Suprapubic skin (tissue), 4 donors: ENCODE measurements at regions not wholly inside any gene's neighbourhood (a gene's known extent, or its start where the extent isn't known, plus 50 kb on each side); places are given as distances from the start of the nearest gene placed in this dataset.

Experiments
- DNase-seq, 2 donors: peaks; one replicate each; pipeline ENCODE4 v3.0.0-alpha.2; 2019; ENCODE audit warnings: low spot score in 2 of 2
- H3K27ac ChIP-seq: fragments of 200-600 bp; sonication (generic); one replicate; pipeline ENCODE4 v1.5.1; 2019
- H3K27me3 ChIP-seq: fragments of 200-600 bp; sonication (generic); one replicate; pipeline ENCODE4 v1.5.1; 2019
- H3K36me3 ChIP-seq: fragments of 200-600 bp; sonication (generic); one replicate; pipeline ENCODE4 v1.5.1; 2019
- H3K4me1 ChIP-seq: fragments of 200-600 bp; sonication (generic); one replicate; pipeline ENCODE4 v1.5.1; 2019
- H3K4me3 ChIP-seq: fragments of 200-600 bp; sonication (generic); one replicate; pipeline ENCODE4 v1.5.1; 2019; ENCODE audit warnings: mild to moderate bottlenecking
- H3K9me3 ChIP-seq: fragments of 200-600 bp; sonication (generic); one replicate; pipeline ENCODE4 v1.5.1; 2019
- CTCF ChIP-seq, 2 donors: fragments of 200-600 bp in 1 of 2; fragments of 450-650 bp in 1 of 2; sonication (generic) in 1 of 2; IDR thresholded peaks; one replicate each; pipeline ENCODE4 v1.5.1; 2016 to 2019; ENCODE audit warnings: antibody characterized with exemption in 2 of 2, mild to moderate bottlenecking in 1 of 2, moderate library complexity in 1 of 2
- EP300 ChIP-seq: sonication (generic); formaldehyde crosslinking; IDR thresholded peaks from one replicate; pipeline ENCODE4 v1.6.1; 2017; ENCODE audit warnings: antibody characterized with exemption
- POLR2A ChIP-seq, 2 donors: fragments of 450-650 bp; IDR thresholded peaks; one replicate each; pipeline ENCODE4 v1.6.1; 2017; ENCODE audit warnings: antibody characterized with exemption in 2 of 2, mild to moderate bottlenecking in 2 of 2, moderate library complexity in 2 of 2
- POLR2AphosphoS5 ChIP-seq, 3 donors: sonication (generic); formaldehyde crosslinking; IDR thresholded peaks; one replicate each; pipeline ENCODE4 v1.6.1; 2017; ENCODE audit warnings: antibody characterized with exemption in 3 of 3
- WGBS: methylation state at CpG from one replicate; pipeline ENCODE4 v1.1.5; 2018; 5-methylcytosine and 5-hydroxymethylcytosine counted together

GRCh38 chr10:8401531-8401930 lies 347.0 kb downstream of the GATA3 start:
- TF ChIP-seq POLR2A (IDR thresholded peaks at IDR 0.05) (no peak), POLR2AphosphoS5 (IDR thresholded peaks at IDR 0.05) (no peak), CTCF (IDR thresholded peaks at IDR 0.05) (no peak), EP300 (no peak)
- Histone ChIP-seq H3K4me3 (no peak overlapping the region), H3K27me3 (no peaks in the 10 kb centered on the region), H3K27ac (no peak overlapping the region), H3K36me3 (no peaks in the 10 kb centered on the region), H3K9me3 (no peaks in the 10 kb centered on the region), H3K4me1 (peaks cover 6% of the 10 kb centered on the region)
- no peak for DNase-seq
- WGBS: 80% methylated on average over 4 of the region's 4 CpGs

GRCh38 chr10:8402576-8402975 lies 348.1 kb downstream of the GATA3 start:
- no peaks in the 10 kb centered on the region for H3K9me3 ChIP-seq
- H3K36me3 ChIP-seq: no peaks in the 10 kb centered on the region
- no peak overlapping the region for H3K4me3 ChIP-seq
- WGBS: 26% methylated on average over 4 of the region's 4 CpGs
- DNase-seq: no peak
- H3K27ac ChIP-seq: no peak overlapping the region
- no peak for TF ChIP-seq POLR2A (IDR thresholded peaks at IDR 0.05)
- TF ChIP-seq EP300: no peak
- no peak for TF ChIP-seq CTCF (IDR thresholded peaks at IDR 0.05)
- no peak for TF ChIP-seq POLR2AphosphoS5 (IDR thresholded peaks at IDR 0.05)
- H3K4me1 ChIP-seq: peaks cover 6% of the 10 kb centered on the region
- H3K27me3 ChIP-seq: no peaks in the 10 kb centered on the region

- no peak for DNase-seq
- WGBS: 67% methylated on average over 4 of the region's 4 CpGs
These were observed 349.4 kb downstream of the GATA3 start for GRCh38 chr10:8403711-8404371.

GRCh38 chr10:8404721-8405120 lies 350.2 kb downstream of the GATA3 start:
- no peaks in the 10 kb centered on the region for H3K9me3 ChIP-seq
- WGBS: 39% methylated on average over 1 of the region's 1 CpG
- TF ChIP-seq POLR2AphosphoS5 (IDR thresholded peaks at IDR 0.05): no peak
- no peak for TF ChIP-seq POLR2A (IDR thresholded peaks at IDR 0.05)
- TF ChIP-seq EP300: no peak
- no peak for TF ChIP-seq CTCF (IDR thresholded peaks at IDR 0.05)
- H3K4me1 ChIP-seq: peaks cover 6% of the 10 kb centered on the region
- H3K4me3 ChIP-seq: no peak overlapping the region
- no peaks in the 10 kb centered on the region for H3K36me3 ChIP-seq
- H3K27ac ChIP-seq: no peak overlapping the region
- DNase-seq: no peak
- no peaks in the 10 kb centered on the region for H3K27me3 ChIP-seq

More at GRCh38 chr10:8403711-8404371, 349.4 kb downstream of the GATA3 start:
- Histone ChIP-seq H3K27me3 (no peaks in the 10 kb centered on the region), H3K4me3 (no peak overlapping the region), H3K4me1 (peaks cover 6% of the 10 kb centered on the region), H3K27ac (no peak overlapping the region), H3K36me3 (no peaks in the 10 kb centered on the region), H3K9me3 (no peaks in the 10 kb centered on the region)
- no peak for TF ChIP-seq POLR2A (IDR thresholded peaks at IDR 0.05)
- TF ChIP-seq EP300: no peak
- no peak for TF ChIP-seq POLR2AphosphoS5 (IDR thresholded peaks at IDR 0.05)
- no peak for TF ChIP-seq CTCF (IDR thresholded peaks at IDR 0.05)

GRCh38 chr10:8405596-8405995 lies 351.1 kb downstream of the GATA3 start:
- Histone ChIP-seq H3K27me3 (no peaks in the 10 kb centered on the region), H3K4me1 (peaks cover 6% of the 10 kb centered on the region), H3K27ac (no peak overlapping the region), H3K36me3 (no peaks in the 10 kb centered on the region), H3K9me3 (no peaks in the 10 kb centered on the region), H3K4me3 (no peak overlapping the region)
- WGBS: 72% methylated on average over 6 of the region's 6 CpGs
- no peak for TF ChIP-seq POLR2A (IDR thresholded peaks at IDR 0.05)
- no peak for TF ChIP-seq POLR2AphosphoS5 (IDR thresholded peaks at IDR 0.05)
- no peak for TF ChIP-seq CTCF (IDR thresholded peaks at IDR 0.05)
- no peak for TF ChIP-seq EP300
- no peak for DNase-seq
